GM04504 (cell line): ENCODE measurements at regions not wholly inside any gene's neighbourhood (a gene's known extent, or its start where the extent isn't known, plus 50 kb on each side); places are given as distances from the start of the nearest gene placed in this dataset.
"Not testable (repeated sequence)": the region's sequence is repeated elsewhere in the genome, so short reads cannot be mapped to it uniquely, and the experiment has no call there.

Source experiments
- DNase-seq: peaks from one replicate; pipeline ENCODE4 v3.0.0-alpha.2; 2012; ENCODE audit warnings: low read depth

DNA sequence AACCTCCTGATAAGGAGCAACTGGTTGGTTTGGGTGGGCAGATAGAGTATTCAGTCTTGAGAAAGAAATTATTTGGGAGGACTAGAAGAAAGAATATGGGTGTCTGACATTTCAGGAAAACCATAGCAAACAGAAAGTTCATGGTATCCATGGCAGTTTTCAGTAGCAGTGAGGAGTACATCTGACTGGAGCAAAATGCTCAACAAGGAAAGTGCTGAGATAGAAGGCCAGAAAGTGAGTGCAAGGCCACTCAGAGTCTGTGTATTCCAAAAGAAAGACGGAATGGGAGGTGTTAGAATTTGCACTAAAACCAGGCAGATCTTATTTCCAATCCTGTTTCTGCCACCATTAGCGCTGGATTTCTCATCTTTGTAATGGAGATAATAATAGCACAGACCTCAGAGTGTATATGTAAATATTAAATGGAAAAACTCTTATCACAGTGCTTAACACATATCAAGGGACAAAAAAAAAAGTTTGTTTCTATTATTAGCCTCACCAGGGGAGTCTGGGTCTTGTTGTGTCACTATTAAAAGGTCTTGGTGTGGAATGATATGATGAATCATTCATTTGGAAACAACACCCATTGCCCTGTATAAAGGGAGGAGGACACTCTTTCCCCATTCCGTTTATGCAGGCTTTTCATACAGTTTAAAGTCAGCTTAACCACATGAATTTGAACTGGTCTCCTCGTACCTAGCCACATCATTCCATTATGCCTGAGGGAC lies 349.8 kb downstream of the IPO8 start:
- no peak for DNase-seq

DNA sequence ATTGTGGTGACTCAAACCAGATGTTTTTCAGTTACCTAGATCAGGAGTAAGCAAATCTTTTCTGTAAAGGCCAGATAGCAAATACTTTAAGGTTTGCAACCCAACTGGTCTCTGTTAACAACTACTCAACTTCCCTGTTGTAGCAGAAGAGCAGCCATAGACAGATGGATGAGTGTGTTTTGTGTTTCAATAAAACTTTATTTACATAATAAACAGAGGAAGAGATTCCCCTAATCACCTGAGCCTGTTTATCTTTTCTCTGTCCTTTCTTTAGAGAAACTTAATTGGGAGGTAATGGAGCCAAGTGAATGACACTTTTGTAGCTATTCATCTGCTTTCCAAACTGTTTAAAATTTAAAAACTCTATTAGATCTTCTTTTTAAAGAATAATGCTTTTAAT lies 365.1 kb downstream of the IPO8 start:
- no peak for DNase-seq

GRCh38 chr12:30329281-30329680 lies 366.4 kb downstream of the IPO8 start:
- DNase-seq: no peak

DNA sequence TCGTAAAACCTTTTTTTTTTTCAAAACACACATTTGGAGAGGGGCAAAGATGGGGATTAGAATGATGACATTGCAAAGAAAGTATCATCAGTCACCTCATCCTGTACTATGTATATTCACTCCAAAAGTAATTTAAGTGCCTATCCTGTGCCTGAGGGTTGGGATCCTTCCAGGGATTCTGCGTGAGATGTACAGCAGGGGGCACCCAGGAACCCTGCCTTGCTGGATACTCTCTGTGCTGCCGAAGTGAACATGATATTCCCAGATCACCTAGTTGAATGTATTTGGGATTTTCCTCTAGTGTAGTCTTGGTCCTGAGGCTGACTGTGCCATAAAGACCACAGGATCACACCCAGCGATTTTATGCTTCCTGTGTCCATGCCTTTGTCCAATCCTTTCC lies 372.7 kb downstream of the IPO8 start:
- DNase-seq: no peak

- DNase-seq: no peak
These were observed 375.1 kb downstream of the IPO8 start for GRCh38 chr12:30320561-30320960.

DNA sequence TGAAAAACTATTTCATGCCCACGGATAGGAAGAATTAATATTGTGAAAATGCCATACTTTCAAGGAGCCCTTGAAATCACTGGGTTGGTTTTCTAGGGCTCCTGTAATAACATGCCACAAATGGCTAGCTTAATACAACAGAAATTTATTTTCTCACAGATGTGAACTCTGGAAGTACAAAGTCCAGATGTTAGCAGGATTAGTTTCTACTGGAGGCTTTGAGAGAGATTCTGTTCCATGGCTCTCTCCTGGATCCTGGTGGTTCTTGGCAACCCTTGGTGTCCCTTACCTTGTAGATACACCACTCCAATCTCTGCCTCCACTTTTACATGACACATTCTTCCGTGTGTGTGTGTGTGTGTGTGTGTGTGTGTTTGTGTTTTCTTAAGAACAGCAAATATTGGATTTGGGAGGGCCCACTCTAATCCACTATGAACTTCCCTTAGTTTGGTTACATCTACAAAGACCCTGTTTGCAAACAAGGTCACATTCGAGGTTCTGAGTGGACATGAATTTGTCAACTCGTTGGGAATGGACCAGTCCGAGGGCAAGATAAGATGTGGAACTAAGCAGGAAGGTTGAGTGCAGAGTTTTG lies 381.1 kb downstream of the IPO8 start:
- DNase-seq: no peak

GRCh38 chr12:30308010-30308717 lies 387.5 kb downstream of the IPO8 start:
- DNase-seq: no peak

DNA sequence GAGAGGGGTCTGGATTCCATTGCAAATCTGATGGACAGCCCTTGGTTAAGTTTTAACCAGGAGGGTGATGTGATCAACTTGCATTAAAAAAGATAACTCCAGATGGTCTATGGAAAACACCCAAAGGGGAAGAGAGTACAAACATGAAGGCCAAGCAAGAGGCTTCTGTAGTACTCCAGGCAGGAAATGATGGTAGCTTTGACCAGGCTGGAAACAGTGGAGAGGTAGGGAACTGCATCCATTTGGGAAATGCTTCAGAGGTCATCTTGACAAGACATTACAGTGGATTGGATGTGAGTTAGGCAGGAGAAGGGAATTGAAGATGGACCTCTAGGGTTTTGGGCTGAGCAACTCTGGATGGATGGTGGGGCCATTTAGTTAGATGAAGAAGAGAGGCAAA lies 391.1 kb downstream of the IPO8 start:
- DNase-seq: no peak

DNA sequence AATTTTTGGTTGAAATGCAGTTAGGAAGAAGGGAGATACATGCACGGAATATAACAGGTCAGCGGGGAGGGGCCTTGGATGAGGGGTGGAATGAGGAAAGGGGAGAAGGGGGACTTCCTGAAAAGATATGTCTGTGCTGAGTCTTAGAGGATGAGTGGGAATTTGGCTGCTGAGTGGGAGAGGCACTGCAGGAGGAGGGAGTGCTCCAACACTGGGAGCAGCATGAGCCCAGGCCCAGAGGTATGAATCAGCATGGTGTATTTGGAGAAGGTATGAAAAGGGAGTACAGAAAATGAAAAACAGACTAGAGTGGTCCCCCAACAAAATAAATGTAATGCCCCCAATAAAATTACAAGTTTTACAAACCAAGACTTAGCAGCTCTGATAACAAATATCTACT lies 394.4 kb downstream of the IPO8 start:
- no peak for DNase-seq

DNA sequence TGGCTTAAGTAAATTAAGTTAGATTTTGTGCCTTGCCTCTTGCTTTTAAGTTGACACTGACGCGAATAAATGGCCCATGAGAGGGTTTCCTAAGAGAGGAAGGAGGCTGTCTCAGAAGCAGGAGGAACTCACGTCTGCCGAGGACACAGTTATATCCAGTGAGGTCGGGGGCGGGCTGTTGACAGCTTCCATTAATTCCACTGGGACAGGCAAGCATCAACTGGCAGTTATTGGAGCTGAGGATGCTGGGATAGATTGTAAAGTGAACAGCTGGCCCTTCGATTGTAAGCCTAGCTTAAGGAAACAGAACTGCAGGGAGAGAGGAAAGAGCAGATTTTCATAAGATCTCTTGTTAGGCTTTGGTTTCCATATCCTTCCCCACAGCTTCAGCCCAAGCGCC lies 399.2 kb downstream of the IPO8 start:
- DNase-seq: no peak

DNA sequence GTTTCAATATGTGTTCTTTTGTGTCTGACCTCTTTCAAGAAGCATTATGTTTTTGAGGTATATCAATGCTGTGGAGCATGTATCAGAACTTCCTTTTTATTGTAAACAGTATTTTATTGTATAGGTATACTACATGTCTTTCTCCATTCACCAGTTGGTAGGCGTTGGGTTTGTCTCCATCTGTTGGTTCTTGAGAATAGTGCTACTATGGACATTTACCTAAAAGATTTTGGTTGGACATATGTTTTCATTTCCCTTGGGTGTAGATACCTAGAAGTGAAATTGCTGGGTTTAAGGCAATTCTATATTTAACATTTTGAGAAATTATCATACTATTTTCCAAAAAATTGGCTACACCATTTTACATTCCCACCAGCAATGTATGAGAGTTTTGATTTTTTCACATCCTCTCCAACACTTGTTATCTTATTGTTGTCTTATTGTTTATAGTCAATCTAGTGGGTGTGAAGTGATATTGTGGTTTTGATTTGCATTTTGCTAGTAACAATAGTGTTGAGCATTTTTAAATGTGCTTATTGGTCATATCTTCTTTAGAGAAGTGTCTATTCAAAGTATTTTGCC lies 409.2 kb downstream of the IPO8 start:
- DNase-seq: no peak

DNA sequence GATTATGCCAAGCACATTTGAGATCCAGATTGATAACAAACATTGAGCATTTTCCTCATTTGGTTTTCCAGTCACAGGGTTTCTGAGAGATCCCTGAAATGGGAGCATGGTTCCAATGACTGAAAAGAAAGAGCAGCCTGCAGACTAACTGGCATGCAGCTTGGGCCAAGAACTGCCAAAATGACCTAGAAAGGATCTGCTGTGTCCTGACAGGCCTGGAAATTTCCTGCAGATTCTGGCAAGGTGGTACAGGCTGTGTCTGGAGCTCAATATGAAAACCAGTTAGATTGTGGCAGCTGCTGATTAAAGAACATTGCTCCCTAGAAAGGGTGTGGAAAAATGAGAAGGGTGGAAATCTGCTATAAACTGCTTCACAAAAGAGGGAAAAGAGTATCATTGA lies 417.3 kb downstream of the IPO8 start:
- DNase-seq: no peak

DNA sequence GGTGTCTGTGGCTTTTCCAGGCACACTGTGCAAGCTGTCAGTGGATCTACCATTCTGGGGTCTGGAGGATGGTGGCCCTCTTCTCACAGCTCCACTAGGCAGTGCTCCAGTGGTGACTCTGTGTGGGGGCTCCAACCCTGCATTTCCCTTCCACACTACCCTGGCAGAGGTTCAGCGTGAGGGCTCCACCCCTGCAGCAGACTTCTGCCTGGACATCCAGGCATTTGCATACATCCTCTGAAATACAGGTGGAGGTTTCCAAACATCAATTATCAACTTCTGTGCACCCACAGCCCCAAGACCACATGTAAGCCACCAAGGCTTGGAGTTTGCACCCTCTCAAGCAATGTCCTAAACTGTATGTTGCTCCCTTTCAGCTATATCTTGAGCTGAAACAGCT lies 423.2 kb downstream of the IPO8 start:
- not testable (repeated sequence) for DNase-seq

DNA sequence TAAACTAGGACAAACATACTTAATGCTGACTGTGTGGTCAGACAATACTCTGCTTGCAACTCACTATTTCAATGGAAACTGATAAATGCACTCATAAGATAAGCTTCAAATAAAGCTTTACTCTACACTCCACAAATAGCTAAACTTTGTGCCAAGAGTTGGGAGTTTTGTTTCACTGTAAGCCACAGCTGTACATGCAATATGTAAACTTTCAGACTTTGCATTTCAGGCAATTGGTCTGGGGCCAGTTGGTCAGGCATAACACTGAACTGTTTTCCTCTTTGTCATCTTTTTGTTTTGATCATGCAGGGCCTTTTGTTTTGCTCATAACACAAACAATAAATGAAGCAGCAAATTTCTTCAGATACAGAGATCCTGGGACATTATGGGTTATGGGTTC lies 426.2 kb downstream of the IPO8 start:
- DNase-seq: no peak

GRCh38 chr12:30268041-30268440 lies 427.6 kb downstream of the IPO8 start:
- no peak for DNase-seq

- no peak for DNase-seq
These were observed 432.2 kb downstream of the IPO8 start for GRCh38 chr12:30263434-30263833.

GRCh38 chr12:30257618-30258017 lies 438.1 kb downstream of the IPO8 start:
- DNase-seq: no peak

DNA sequence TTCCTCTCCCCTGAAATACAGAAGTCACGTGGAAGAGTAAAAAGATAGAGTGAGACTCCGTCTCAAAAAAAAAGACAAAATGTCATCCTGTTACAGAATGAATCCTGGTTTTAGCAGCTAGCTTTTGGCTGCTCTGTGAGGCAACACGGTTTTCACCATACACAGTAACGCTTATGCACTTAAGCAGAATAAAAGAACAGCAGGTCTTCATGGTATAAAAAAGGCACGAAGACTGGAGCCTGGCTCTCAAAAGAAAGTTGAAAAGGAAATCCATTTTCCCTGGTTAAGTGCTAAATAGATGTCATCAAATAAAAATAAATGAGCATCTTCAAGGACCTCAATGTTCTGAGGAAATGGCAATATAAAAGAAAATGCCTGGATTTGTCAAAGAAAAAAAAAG lies 444.1 kb downstream of the IPO8 start:
- DNase-seq: no peak

DNA sequence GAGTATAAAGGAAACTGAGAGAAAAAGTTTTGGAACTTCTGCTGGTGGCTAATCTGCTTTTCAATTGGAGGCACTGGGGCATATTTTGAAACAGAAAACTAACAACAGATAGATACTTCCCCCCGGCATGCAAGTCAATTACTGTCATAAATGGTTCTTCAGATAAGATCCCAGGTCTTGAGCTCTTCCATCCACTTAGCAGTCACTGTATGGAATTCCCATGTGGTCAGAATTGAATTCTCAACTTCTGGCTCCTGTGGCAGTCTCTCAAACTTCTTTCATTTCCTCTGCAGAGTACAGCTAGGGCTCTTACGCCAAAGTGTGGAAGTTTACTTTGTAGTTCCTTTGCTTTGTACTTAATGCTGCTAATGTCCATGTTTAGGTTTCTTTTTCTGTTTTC lies 452.2 kb downstream of the IPO8 start:
- DNase-seq: no peak

GRCh38 chr12:30219047-30219446 lies 435.3 kb upstream of the TMTC1 start:
- no peak for DNase-seq

DNA sequence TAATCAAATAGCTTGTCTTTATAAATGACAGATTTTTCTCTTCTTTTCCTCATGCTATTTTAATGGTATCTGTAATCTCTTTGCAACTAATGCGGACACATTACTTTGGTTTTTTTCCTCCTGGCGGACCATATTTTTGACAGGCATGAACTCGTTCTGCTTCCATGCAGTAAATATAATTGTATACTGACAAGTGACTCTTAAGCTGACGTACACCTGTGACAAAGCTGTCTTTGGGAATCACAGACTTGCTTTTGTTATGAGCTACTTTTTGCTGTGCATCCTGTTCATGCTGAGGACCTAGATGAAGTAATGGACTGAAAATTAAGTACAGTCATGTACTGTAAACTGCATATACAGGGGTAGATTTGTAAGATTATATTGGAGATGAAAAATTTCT lies 434.3 kb upstream of the TMTC1 start:
- DNase-seq: no peak

GRCh38 chr12:30213166-30213565 lies 429.4 kb upstream of the TMTC1 start:
- DNase-seq: no peak

DNA sequence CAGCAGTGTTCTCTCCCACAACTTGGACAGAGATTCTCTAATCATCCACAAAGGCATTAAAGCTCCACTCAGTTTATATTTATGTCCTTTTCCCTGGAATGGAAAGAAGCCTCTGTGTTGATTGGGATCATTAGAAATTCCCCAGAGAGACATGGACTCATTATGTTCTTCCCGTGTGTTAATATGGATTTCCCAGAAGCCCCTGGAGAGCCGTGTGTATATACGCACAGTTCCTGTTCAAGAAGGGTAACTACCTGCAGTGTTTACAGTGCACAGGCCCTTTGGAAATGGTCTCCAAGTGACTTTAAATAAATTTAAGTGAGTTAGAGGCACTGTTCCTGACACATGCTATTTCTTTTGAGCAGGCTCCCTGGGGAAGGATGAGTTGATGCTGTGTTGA lies 428.0 kb upstream of the TMTC1 start:
- DNase-seq: no peak
